ENCODE measurements at regions not wholly inside any gene's neighbourhood (a gene's known extent, or its start where the extent isn't known, plus 50 kb on each side); places are given as distances from the start of the nearest gene placed in this dataset.

DNA sequence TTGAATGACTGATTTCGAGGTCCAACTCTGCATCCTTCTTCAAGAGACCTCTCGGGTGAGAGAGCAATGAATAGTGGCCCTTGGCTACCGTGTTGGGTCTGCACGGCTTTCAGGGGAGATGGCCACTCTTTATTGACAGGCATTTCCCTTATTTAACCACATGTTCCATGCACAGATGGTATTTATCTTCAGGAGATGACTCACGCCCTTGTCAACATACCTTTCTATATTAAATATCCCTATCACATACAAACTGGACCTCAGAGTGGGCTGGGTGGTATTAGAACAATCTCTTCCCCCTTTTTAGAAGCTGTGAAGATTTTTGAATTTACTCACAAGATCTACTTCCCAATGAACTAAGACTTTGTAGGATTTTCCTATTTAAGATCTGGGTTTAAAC, 109.6 kb upstream of the CDC42EP3 start:
- CTCF ChIA-PET: interaction anchor here (0.6 to 0.7 kb wide), 3 partner anchors 367 to 1064 kb away, joined by 3 to 18 read pairs (median 3); no protein-coding TSS in a partner anchor
- H3K36me3 ChIP-seq (ENCODE audit: low read depth): no peaks in the 10 kb centered on the region
- peaks cover 44% of the 10 kb centered on the region for H3K4me1 ChIP-seq (replicated peaks; ENCODE audit: insufficient read depth)
- H3K27ac ChIP-seq: no peak overlapping the region
- POLR2A ChIA-PET (ENCODE audit: unreplicated experiment): interaction anchor here (0.7 kb wide), 1 partner anchor 615 kb away, joined by 5 read pairs; no protein-coding TSS in a partner anchor
- TF ChIP-seq, protein P1, sequence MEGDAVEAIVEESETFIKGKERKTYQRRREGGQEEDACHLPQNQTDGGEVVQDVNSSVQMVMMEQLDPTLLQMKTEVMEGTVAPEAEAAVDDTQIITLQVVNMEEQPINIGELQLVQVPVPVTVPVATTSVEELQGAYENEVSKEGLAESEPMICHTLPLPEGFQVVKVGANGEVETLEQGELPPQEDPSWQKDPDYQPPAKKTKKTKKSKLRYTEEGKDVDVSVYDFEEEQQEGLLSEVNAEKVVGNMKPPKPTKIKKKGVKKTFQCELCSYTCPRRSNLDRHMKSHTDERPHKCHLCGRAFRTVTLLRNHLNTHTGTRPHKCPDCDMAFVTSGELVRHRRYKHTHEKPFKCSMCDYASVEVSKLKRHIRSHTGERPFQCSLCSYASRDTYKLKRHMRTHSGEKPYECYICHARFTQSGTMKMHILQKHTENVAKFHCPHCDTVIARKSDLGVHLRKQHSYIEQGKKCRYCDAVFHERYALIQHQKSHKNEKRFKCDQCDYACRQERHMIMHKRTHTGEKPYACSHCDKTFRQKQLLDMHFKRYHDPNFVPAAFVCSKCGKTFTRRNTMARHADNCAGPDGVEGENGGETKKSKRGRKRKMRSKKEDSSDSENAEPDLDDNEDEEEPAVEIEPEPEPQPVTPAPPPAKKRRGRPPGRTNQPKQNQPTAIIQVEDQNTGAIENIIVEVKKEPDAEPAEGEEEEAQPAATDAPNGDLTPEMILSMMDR (conservative IDR thresholded peaks at IDR 0.05): no peak
- TF ChIP-seq EZH2 (IDR thresholded peaks at IDR 0.05; ENCODE audit: low read depth): no peak
- peaks cover 17% of the 10 kb centered on the region for H3F3A ChIP-seq (ENCODE audit: insufficient read depth, low read depth)
- H3K79me2 ChIP-seq (ENCODE audit: low read depth): no peaks in the 10 kb centered on the region
- no peaks in the 10 kb centered on the region for H3K9me2 ChIP-seq (ENCODE audit: insufficient read depth)
- intact Hi-C loops (cut with micrococcal nuclease; ENCODE audit: unreplicated experiment): no loop called here
- BruUV-seq (replicated peaks): no TSS peak
- DNase-seq: peak in 1 of 2 experiments; percentile 75
- H2AFZ ChIP-seq: no peak overlapping the region
- H4K20me1 ChIP-seq (ENCODE audit: insufficient read depth): no peaks in the 10 kb centered on the region
- no peak overlapping the region for H3K4me3 ChIP-seq
- H3K4me2 ChIP-seq: 0 out of 2 replicates have a peak overlapping the region, but pooled peaks have one; percentile 35
- H3K9me3 ChIP-seq (ENCODE audit: insufficient read depth, low read depth): no peaks in the 10 kb centered on the region; the same call in 1 of the 2 replicates
- H3K27me3 ChIP-seq (ENCODE audit: insufficient read depth, low read depth): no peaks in the 10 kb centered on the region

DNA sequence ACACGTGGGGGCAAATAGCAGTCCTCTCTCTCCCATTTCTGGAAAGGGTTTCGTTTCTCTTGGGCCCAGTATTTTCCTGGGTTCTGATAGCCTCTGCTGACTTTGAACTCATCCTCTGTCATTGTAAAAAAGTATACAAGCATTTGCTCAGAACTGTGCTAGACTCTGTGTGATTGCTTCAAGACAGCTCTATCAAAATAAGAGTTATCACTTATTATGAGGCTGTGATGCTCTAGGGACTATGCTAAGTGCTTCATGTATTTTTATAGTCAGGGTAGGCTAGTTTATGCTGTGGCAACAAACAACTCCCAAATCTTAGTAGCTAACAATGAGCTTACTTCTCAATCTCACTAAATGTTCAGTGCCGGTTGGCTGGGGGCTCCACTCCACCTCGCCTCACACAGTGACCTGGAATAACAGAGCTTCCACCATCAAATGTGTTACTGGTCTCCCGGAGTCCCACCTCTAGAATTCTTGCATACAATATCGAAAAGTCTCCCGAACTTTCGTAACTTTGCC, 110.8 kb upstream of the CDC42EP3 start:
- no peaks in the 10 kb centered on the region for H4K20me1 ChIP-seq (ENCODE audit: insufficient read depth)
- no peak overlapping the region for H3K4me3 ChIP-seq
- H3K27ac ChIP-seq: no peak overlapping the region
- no TSS peak for BruUV-seq (replicated peaks)
- H3K9me3 ChIP-seq (ENCODE audit: insufficient read depth, low read depth): no peaks in the 10 kb centered on the region; the same call in 1 of the 2 replicates
- H3K36me3 ChIP-seq (ENCODE audit: low read depth): no peaks in the 10 kb centered on the region
- intact Hi-C loops (cut with micrococcal nuclease; ENCODE audit: unreplicated experiment): no loop called here
- POLR2A ChIA-PET (ENCODE audit: unreplicated experiment): no interaction called here
- peaks cover 33% of the 10 kb centered on the region for H3K4me1 ChIP-seq (replicated peaks; ENCODE audit: insufficient read depth)
- DNase-seq: no peak
- CTCF ChIA-PET: no interaction called here
- H2AFZ ChIP-seq: no peak overlapping the region
- no peak for TF ChIP-seq EZH2 (IDR thresholded peaks at IDR 0.05; ENCODE audit: low read depth)
- TF ChIP-seq, protein P1 (conservative IDR thresholded peaks at IDR 0.05): no peak
- no peak overlapping the region for H3K4me2 ChIP-seq
- no peaks in the 10 kb centered on the region for H3K79me2 ChIP-seq (ENCODE audit: low read depth)
- no peaks in the 10 kb centered on the region for H3K9me2 ChIP-seq (ENCODE audit: insufficient read depth)
- H3K27me3 ChIP-seq (ENCODE audit: insufficient read depth, low read depth): no peaks in the 10 kb centered on the region
- H3F3A ChIP-seq (ENCODE audit: insufficient read depth, low read depth): 0 out of 2 replicates have a peak, but pooled peaks cover 8% of the 10 kb centered on the region

DNA sequence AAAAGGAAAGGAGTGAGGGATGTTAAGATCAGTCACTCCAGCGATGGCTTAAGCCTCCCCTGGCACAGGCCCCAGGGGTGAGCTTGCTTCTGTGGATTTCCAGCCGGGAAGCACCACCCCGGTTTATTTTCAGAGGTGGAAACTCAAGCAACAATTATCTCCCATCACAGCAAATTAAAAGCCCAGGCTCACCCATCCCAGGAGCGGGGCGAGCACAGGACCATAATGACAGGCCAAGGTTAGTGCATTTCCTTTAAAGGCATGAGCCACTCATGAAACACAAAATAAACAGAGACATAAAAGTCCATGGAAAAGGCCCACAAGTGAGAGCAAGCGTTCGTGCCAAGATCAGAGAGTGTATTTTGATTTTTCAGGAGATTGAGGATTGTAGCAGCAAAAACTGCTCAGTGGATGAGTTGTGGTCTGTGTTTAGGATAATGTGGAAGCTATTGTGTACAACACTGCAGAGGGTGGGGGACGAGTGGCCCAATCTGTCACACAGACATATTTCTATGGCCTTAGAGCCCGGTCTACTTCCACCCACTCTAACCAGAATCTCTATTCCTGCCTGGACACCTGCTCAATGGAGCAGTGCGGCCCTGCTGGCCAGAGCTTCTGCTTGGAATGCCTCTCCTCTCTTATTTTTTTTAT, 111.4 kb upstream of the CDC42EP3 start:
- Histone ChIP-seq H4K20me1 (ENCODE audit: insufficient read depth) (no peaks in the 10 kb centered on the region), H3F3A (ENCODE audit: insufficient read depth, low read depth) (0 out of 2 replicates have a peak, but pooled peaks cover 8% of the 10 kb centered on the region), H3K79me2 (ENCODE audit: low read depth) (no peaks in the 10 kb centered on the region), H3K4me2 (no peak overlapping the region), H3K4me1 (replicated peaks; ENCODE audit: insufficient read depth) (peaks cover 27% of the 10 kb centered on the region), H3K27me3 (ENCODE audit: insufficient read depth, low read depth) (no peaks in the 10 kb centered on the region), H3K9me2 (ENCODE audit: insufficient read depth) (no peaks in the 10 kb centered on the region), H3K4me3 (no peak overlapping the region), H2AFZ (no peak overlapping the region), H3K27ac (no peak overlapping the region), H3K36me3 (ENCODE audit: low read depth) (no peaks in the 10 kb centered on the region), H3K9me3 (ENCODE audit: insufficient read depth, low read depth) (no peaks in the 10 kb centered on the region; the same call in 1 of the 2 replicates)
- TF ChIP-seq, protein P1 (conservative IDR thresholded peaks at IDR 0.05): no peak
- TF ChIP-seq EZH2 (IDR thresholded peaks at IDR 0.05; ENCODE audit: low read depth): no peak
- intact Hi-C loops (cut with micrococcal nuclease; ENCODE audit: unreplicated experiment): no loop called here
- no peak for DNase-seq
- POLR2A ChIA-PET (ENCODE audit: unreplicated experiment): no interaction called here
- BruUV-seq (replicated peaks): no TSS peak
- CTCF ChIA-PET: no interaction called here
